ENCODE measurements at regions not wholly inside any gene's neighbourhood (a gene's known extent, or its start where the extent isn't known, plus 50 kb on each side); places are given as distances from the start of the nearest gene placed in this dataset.

DNA sequence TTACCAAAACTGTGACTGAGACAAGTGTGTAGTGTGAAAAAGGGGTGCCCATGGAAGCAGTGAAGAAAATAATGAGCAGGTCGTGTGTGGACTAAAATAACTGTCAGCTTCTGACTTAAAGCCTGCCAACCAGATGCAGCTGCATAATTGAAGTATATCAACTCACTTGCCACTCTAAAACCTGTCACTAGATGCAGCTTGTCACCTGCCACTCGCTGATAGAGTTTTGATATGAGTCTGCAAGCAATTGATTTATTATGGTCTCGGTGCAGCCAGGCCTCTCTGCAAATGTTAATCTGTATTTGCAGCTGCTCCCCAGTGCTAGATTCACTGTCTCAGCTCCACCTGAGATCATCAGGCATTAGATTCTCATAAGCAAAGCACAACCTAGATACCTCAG lies 1090.0 kb upstream of the EYS start:
- TF ChIP-seq POLR2AphosphoS5 (IDR thresholded peaks at IDR 0.05) = no peak
- TF ChIP-seq, protein P1, sequence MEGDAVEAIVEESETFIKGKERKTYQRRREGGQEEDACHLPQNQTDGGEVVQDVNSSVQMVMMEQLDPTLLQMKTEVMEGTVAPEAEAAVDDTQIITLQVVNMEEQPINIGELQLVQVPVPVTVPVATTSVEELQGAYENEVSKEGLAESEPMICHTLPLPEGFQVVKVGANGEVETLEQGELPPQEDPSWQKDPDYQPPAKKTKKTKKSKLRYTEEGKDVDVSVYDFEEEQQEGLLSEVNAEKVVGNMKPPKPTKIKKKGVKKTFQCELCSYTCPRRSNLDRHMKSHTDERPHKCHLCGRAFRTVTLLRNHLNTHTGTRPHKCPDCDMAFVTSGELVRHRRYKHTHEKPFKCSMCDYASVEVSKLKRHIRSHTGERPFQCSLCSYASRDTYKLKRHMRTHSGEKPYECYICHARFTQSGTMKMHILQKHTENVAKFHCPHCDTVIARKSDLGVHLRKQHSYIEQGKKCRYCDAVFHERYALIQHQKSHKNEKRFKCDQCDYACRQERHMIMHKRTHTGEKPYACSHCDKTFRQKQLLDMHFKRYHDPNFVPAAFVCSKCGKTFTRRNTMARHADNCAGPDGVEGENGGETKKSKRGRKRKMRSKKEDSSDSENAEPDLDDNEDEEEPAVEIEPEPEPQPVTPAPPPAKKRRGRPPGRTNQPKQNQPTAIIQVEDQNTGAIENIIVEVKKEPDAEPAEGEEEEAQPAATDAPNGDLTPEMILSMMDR (IDR thresholded peaks at IDR 0.05) = no peak
- WGBS, 2 donors (ENCODE audit: low coverage in 1 of 2) = 17 to 61% methylated on average over 1 to 3 of the region's 3 CpGs
- no peaks in the 10 kb centered on the region for H3K36me3 ChIP-seq
- intact Hi-C loops (cut with DNase I; ENCODE audit: low total_unique reads) = no loop called here
- DNase-seq = no peak
- in situ Hi-C loops (cut with MboI; ENCODE audit: low pct_ligation_motif_present in 1 of 4, low pct_unique_long_range_greater_than_20kb in 1 of 4, low sequenced_read_pairs in 3 of 4) = no loop called here
- no peaks in the 10 kb centered on the region for H3K27me3 ChIP-seq
- H3K4me1 ChIP-seq = no peaks in the 10 kb centered on the region
- no peak overlapping the region for H3K4me3 ChIP-seq
- no peaks in the 10 kb centered on the region for H3K9me3 ChIP-seq
- no peak overlapping the region for H3K27ac ChIP-seq

DNA sequence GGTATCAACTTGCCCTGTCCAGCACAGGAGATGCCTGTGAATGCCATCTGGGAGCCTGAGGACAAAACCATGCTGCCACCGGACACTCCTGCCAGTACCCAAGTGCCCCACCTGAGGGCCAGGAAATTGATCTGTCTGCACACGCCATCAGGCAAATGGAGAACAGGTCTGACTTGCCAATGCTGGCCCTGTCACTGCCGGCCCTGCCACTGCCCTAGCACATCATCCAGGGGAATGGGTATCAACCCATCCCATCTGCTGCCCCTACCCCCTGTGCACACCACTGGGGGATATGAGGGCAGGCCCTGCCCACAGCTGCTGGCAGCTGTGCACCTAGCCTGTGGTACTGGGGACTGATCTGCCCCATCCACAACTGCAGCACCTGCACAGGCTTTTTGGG lies 1081.6 kb upstream of the EYS start:
- Histone ChIP-seq H3K4me3 (no peak overlapping the region), H3K4me1 (no peaks in the 10 kb centered on the region), H3K27ac (no peak overlapping the region), H3K27me3 (no peaks in the 10 kb centered on the region), H3K9me3 (no peaks in the 10 kb centered on the region), H3K36me3 (no peaks in the 10 kb centered on the region)
- 94% methylated on average over 3 of the region's 3 CpGs; no CpG with 5 or more reads in 1 of the 2 donors for whole genome bisulfite sequencing, 2 donors (ENCODE audit: low coverage in 1 of 2)
- DNase-seq = no peak
- in situ Hi-C loops (cut with MboI; ENCODE audit: low pct_ligation_motif_present in 1 of 4, low pct_unique_long_range_greater_than_20kb in 1 of 4, low sequenced_read_pairs in 3 of 4) = no loop called here
- intact Hi-C loops (cut with DNase I; ENCODE audit: low total_unique reads) = no loop called here
- TF ChIP-seq POLR2AphosphoS5 (IDR thresholded peaks at IDR 0.05) = no peak
- no peak for TF ChIP-seq EP300 (IDR thresholded peaks at IDR 0.05; ENCODE audit: low read depth)
- no peak for TF ChIP-seq POLR2A (IDR thresholded peaks at IDR 0.05)
- TF ChIP-seq, protein P1 (IDR thresholded peaks at IDR 0.05) = no peak

DNA sequence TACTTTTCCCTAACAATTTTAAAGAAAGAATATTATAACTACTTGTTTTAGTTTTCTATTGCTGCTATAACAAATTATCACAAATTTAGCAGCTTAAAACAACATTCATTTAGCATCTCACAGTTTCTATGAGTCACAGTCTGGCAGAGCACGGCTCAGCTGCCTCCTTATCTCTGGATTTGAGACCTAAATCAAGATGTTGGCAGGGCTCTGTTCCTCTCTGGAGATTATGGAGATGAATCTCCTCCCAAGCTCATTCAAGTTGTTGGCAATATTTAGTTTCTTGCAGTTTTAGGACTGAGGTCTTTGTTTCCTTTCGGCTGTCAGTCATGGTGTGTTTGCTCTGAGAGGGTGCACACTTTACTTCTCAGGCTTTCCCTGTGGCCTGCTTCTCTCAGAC lies 1065.8 kb upstream of the EYS start:
- WGBS, 2 donors (ENCODE audit: low coverage in 1 of 2) = 29 to 38% methylated on average over 2 of the region's 2 CpGs
- no peak for DNase-seq
- intact Hi-C loops (cut with DNase I; ENCODE audit: low total_unique reads) = no loop called here
- Histone ChIP-seq H3K9me3 (peaks cover 0 to 9% of the 10 kb centered on the region in 2 donors), H3K36me3 (no peaks in the 10 kb centered on the region), H3K27me3 (no peaks in the 10 kb centered on the region), H3K4me1 (no peaks in the 10 kb centered on the region), H3K4me3 (no peak overlapping the region), H3K27ac (no peak overlapping the region)
- in situ Hi-C loops (cut with MboI; ENCODE audit: low pct_ligation_motif_present in 1 of 4, low pct_unique_long_range_greater_than_20kb in 1 of 4, low sequenced_read_pairs in 3 of 4) = no loop called here
- TF ChIP-seq EP300 (IDR thresholded peaks at IDR 0.05; ENCODE audit: low read depth) (no peak), POLR2AphosphoS5 (IDR thresholded peaks at IDR 0.05) (no peak), POLR2A (IDR thresholded peaks at IDR 0.05) (no peak)
- TF ChIP-seq, protein P1 (IDR thresholded peaks at IDR 0.05) = no peak

DNA sequence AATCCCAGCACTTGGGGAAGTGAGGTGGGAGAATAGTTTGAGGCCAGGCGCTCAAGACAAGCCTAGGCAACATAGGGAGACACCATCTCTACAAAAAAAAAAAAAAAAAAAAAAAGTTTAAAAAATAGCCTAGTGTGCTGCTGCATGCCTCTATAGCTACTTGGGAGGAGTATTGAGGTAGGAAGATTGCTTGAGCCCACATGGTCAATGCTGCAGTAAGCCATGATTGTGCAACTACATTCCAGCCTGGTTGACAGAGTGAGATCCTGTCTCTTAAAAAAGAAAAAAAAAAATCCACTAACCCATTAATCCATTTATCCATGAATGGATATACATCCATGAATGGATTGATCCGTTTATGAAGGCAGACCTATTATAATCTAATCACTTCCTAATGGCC lies 1064.6 kb upstream of the EYS start:
- TF ChIP-seq, protein P1 (IDR thresholded peaks at IDR 0.05) = no peak
- TF ChIP-seq POLR2AphosphoS5 (IDR thresholded peaks at IDR 0.05) (no peak), EP300 (IDR thresholded peaks at IDR 0.05; ENCODE audit: low read depth) (no peak), POLR2A (IDR thresholded peaks at IDR 0.05) (no peak)
- DNase-seq = no peak
- H3K4me1 ChIP-seq = no peaks in the 10 kb centered on the region
- intact Hi-C loops (cut with DNase I; ENCODE audit: low total_unique reads) (no loop called here), in situ Hi-C loops (cut with MboI; ENCODE audit: low pct_ligation_motif_present in 1 of 4, low pct_unique_long_range_greater_than_20kb in 1 of 4, low sequenced_read_pairs in 3 of 4) (no loop called here)
- no peaks in the 10 kb centered on the region for H3K36me3 ChIP-seq
- H3K9me3 ChIP-seq = peaks cover 0 to 7% of the 10 kb centered on the region in 2 donors
- H3K27me3 ChIP-seq = no peaks in the 10 kb centered on the region
- WGBS, 2 donors (ENCODE audit: low coverage in 1 of 2) = 68 to 75% methylated on average over 2 of the region's 2 CpGs
- H3K4me3 ChIP-seq = no peak overlapping the region
- H3K27ac ChIP-seq = no peak overlapping the region
